NB4 (cell line): ENCODE measurements at regions not wholly inside any gene's neighbourhood (a gene's known extent, or its start where the extent isn't known, plus 50 kb on each side); places are given as distances from the start of the nearest gene placed in this dataset.

Experiments
- CTCF ChIP-seq: IDR thresholded peaks from one replicate; pipeline ENCODE4 v1.5.1; 2012; ENCODE audit warnings: low read depth, low read length
- MYC ChIP-seq: IDR thresholded peaks from 2 replicates; pipeline ENCODE4 v1.6.1; 2011; ENCODE audit warnings: low read depth, low read length
- POLR2A ChIP-seq: IDR thresholded peaks from 2 replicates; pipeline ENCODE4 v1.6.1; 2011; ENCODE audit warnings: mild to moderate bottlenecking; ENCODE audit not compliant: insufficient read length; ENCODE audit errors: extremely low read depth

GRCh38 chr2:236919209-236919608, 166.5 kb upstream of the COPS8 start:
- TF ChIP-seq CTCF = no peak
- TF ChIP-seq POLR2A = no peak
- TF ChIP-seq MYC = no peak
